ENCODE measurements at regions not wholly inside any gene's neighbourhood (a gene's known extent, or its start where the extent isn't known, plus 50 kb on each side); places are given as distances from the start of the nearest gene placed in this dataset.

- TF ChIP-seq CTCF (IDR thresholded peaks at IDR 0.05), result no peak
- no peak for TF ChIP-seq POLR2A (IDR thresholded peaks at IDR 0.05)
- no peak for TF ChIP-seq POLR2AphosphoS5 (IDR thresholded peaks at IDR 0.05)
Observed at GRCh38 chr18:45251236-45251635, 364.0 kb upstream of the SLC14A2 start.
